RWPE2 (cell line): ENCODE measurements at regions not wholly inside any gene's neighbourhood (a gene's known extent, or its start where the extent isn't known, plus 50 kb on each side); places are given as distances from the start of the nearest gene placed in this dataset.
"Not testable (repeated sequence)": the region's sequence is repeated elsewhere in the genome, so short reads cannot be mapped to it uniquely, and the experiment has no call there.

Experiments
- ATAC-seq: fragments of 200-7000 bp; cut with Tn5 transposase; 3 replicates; pipeline ENCODE4 v1.9.1; 2021; ENCODE audit warnings: low read depth
- DNase-seq: peaks from one replicate; pipeline ENCODE4 v3.0.0-alpha.2; 2020; ENCODE audit warnings: low spot score
- H3K27ac ChIP-seq: fragments of 450-650 bp; 2 replicates; pipeline ENCODE4 v1.5.1; 2017; ENCODE audit warnings: mild to moderate bottlenecking; ENCODE audit not compliant: poor library complexity, severe bottlenecking
- H3K27me3 ChIP-seq: fragments of 250-450 bp; sonication (Bioruptor Pico); 2 replicates; pipeline ENCODE4 v1.5.1; 2021; ENCODE audit warnings: mild to moderate bottlenecking, moderate library complexity; ENCODE audit not compliant: insufficient read depth, poor library complexity, severe bottlenecking
- H3K36me3 ChIP-seq: fragments of 250-450 bp; sonication (Bioruptor Pico); 2 replicates; pipeline ENCODE4 v1.5.1; 2020; ENCODE audit warnings: low read depth, mild to moderate bottlenecking, moderate library complexity
- H3K4me1 ChIP-seq: fragments of 250-450 bp; sonication (Bioruptor Pico); 2 replicates; pipeline ENCODE4 v1.5.1; 2021; ENCODE audit warnings: mild to moderate bottlenecking, moderate library complexity; ENCODE audit not compliant: insufficient read depth, poor library complexity, severe bottlenecking
- H3K4me3 ChIP-seq: fragments of 250-450 bp; sonication (Bioruptor Pico); 2 replicates; pipeline ENCODE4 v1.5.1; 2021; ENCODE audit warnings: mild to moderate bottlenecking, moderate library complexity; ENCODE audit not compliant: severe bottlenecking
- H3K9me3 ChIP-seq: fragments of 250-450 bp; sonication (Bioruptor Pico); 2 replicates; pipeline ENCODE4 v1.5.1; 2021; ENCODE audit warnings: mild to moderate bottlenecking, moderate library complexity; ENCODE audit not compliant: severe bottlenecking

GRCh38 chr5:70510161-70510560, 95.0 kb downstream of the GTF2H2C_2 start:
- not testable (repeated sequence) for ATAC-seq, H3K27ac ChIP-seq, H3K27me3 ChIP-seq, H3K4me1 ChIP-seq, H3K9me3 ChIP-seq, H3K36me3 ChIP-seq, DNase-seq, H3K4me3 ChIP-seq

- ATAC-seq, result not testable (repeated sequence)
Observed at GRCh38 chr5:70510811-70511210, 95.6 kb downstream of the GTF2H2C_2 start.

More at GRCh38 chr5:70510811-70511210, 95.6 kb downstream of the GTF2H2C_2 start:
- not testable (repeated sequence) for H3K36me3 ChIP-seq, H3K27ac ChIP-seq, H3K9me3 ChIP-seq, H3K27me3 ChIP-seq, H3K4me1 ChIP-seq, H3K4me3 ChIP-seq
- DNase-seq, result peak; percentile 44
